Spleen (tissue), 7 donors: ENCODE measurements at regions not wholly inside any gene's neighbourhood (a gene's known extent, or its start where the extent isn't known, plus 50 kb on each side); places are given as distances from the start of the nearest gene placed in this dataset.

Source experiments
- CTCF ChIP-seq, 11 experiments: fragments of 200-600 bp in 7 of 11; fragments of 450-650 bp in 4 of 11; sonication (generic) in 4 of 11; IDR thresholded peaks in 8 of 11; conservative IDR thresholded peaks in 3 of 11; 1 replicate in 7 of 11; 2 replicates in 4 of 11; pipeline versions ENCODE4 v1.4.0 to v1.8.0; 2016 to 2021; ENCODE audit warnings: antibody characterized with exemption in 11 of 11, inconsistent platforms in 4 of 11, mild to moderate bottlenecking in 1 of 11
- POLR2A ChIP-seq, 3 donors: fragments of 450-650 bp; IDR thresholded peaks; one replicate each; pipeline ENCODE4 v1.5.1; 2017; ENCODE audit warnings: antibody characterized with exemption in 3 of 3, mild to moderate bottlenecking in 1 of 3
- POLR2AphosphoS5 ChIP-seq, 3 donors: sonication (generic); formaldehyde crosslinking; IDR thresholded peaks; one replicate each; pipeline ENCODE4 v1.5.1; 2017; ENCODE audit warnings: antibody characterized with exemption in 3 of 3
- donor health status: DM: no; HTN: no; CAD: no; lungs with moderate emphysema.
- donor health status: DM: no; HTN: no; CAD: no.
- donor health status: DM: no; HTN: no; CAD: no.

DNA sequence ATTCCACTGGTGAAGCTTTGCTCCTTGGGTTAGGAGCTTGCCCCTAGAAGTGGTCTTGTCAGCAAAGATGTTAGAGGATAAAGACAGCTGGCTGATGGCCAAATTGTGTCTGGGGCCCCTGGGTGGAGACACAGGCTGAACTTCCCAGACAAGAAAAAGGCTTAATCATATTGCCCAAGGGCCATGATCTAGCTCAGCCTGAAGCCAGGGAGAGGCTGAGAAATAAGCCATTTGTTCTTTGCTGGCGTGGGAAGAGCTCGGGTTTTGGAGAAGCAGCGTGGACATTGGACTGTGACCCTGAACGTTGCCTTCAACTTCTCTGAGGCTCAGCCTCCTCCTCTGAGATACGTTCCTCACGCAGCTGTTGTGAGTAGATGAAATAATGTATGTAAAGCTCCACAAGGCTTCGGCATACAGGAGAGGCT lies 153.0 kb downstream of the ZFP36L2 start:
- no peak for TF ChIP-seq CTCF (IDR thresholded peaks at IDR 0.05 in 8 of 11, conservative IDR thresholded peaks at IDR 0.05 in 3 of 11)
- peak in 1 of 3 donors; percentile 9 for TF ChIP-seq POLR2AphosphoS5 (IDR thresholded peaks at IDR 0.05)
- no peak for TF ChIP-seq POLR2A (IDR thresholded peaks at IDR 0.05)
